NCI-H446 treated with DMSO at 0.1 percent for 48 hours (cell line): ENCODE measurements at regions not wholly inside any gene's neighbourhood (a gene's known extent, or its start where the extent isn't known, plus 50 kb on each side); places are given as distances from the start of the nearest gene placed in this dataset.
A peak's percentile ranks its signal among the peaks of the same experiment; 100 is the strongest.
"Not testable (repeated sequence)": the region's sequence is repeated elsewhere in the genome, so short reads cannot be mapped to it uniquely, and the experiment has no call there.

Source experiments
- DNase-seq: peaks from one replicate; lab custom pipeline; 2025; lab: John Stamatoyannopoulos, UW

DNA sequence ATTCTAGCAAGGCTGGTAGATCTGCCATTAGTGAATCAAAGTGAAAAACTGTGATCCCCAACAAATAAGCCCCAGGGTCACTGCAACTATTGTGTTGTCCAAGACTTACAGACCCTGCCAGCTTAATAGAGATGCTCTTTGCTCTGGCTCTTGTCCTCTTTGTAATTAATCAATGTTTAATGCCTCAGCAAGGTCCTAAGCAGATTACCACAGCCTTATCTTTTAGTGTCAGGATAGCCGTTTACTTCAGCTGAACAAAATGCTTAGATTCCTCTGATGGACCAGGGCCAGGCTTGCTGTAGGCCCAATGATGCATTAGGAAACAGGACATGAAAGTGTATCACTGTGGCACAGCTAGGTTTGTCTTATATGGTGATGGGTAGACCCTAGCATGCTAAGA, 353.3 kb downstream of the HACE1 start:
- no peak for DNase-seq

DNA sequence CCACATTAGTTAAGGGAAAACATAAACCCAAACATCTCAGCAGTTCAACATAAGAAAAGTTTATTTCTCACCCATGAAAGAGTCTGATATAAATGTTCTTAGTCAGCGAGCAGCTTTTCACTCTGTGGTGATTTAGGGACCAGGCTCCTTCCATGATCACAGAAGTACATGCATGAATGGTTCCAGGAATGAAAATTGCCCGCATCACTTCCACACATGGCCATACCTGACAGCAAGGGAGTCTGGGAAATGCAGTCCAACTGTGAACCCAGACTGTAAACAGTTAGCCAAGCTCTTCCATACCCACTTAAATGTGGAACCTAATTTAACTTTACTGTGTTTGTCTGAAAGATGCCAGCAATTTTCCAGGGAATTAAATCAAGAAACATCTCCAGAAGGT, 353.9 kb downstream of the HACE1 start:
- no peak for DNase-seq

DNA sequence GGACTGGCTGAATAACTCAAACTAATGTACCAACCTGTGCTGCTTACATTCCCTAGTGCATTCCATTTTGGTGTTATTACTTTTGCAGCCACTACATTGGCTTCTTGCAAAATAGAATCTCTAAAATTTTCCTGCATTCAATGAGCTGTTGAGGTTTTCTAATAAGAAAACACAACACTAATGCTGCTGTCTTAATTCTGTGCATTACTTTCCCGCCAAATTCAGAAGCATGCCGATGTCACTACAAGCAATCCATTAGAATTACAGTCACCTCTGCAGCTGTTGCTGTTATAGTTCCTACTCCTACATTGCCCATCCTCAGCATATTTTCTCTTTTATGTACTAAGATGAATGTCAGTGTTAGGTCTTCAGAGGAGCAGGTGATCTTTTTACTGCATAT, 359.5 kb downstream of the HACE1 start:
- DNase-seq: no peak

DNA sequence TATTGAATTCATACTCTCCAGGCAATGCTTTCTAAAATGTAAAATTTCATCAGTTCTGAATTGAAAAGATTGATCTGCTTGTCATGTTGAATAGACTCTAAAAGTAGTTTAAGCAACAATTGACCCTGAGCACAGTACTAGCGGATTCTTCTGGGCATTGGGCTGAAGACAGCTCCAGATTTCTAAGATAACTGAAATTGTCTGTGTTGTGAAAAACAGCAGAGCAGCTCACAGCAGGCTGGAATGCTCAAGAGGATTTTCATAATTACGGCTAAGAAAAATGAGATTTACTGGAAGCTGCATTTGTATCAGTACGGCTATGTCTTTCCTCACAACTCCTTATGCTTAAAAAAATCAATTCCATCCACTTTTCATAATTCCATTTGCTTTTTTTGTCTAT, 373.7 kb downstream of the HACE1 start:
- no peak for DNase-seq

DNA sequence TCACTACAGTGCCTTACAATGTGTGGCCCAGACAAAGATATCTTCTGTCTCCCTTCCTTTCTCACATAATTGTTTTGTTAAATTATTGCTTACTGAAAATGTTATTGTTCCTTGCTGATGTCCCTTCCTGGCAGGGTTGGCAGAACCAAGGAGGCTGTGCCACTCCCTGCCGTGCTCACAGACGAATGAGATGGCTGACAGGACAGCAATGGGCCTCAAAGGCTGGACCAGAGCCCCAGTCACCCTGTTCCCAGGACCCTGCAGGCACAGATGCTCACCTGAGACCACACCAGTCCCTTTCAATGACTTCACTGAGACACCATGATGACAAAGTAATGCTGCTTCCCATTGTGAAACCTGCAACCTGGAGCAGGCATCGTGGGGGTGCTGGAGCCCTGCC, 375.1 kb downstream of the HACE1 start:
- DNase-seq: no peak

DNA sequence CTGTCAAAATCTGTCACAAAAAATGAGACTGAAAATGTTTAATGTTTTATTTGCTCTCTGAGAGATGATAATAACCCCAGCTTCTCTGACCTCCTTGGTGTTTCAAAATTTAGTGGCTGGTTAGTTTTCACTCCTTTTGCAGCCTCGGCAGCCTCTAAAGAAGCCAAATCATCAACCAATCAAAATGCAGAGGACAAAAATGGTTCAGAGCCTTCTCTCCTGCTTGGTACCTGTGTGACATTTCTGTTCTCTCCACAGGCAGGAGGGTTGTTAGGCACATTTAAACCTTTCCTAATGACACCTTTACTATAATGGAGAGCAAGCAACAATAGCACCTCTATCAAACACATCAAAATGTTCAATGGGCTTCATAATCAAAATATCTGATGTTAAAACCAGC, 375.5 kb downstream of the HACE1 start:
- no peak for DNase-seq

DNA sequence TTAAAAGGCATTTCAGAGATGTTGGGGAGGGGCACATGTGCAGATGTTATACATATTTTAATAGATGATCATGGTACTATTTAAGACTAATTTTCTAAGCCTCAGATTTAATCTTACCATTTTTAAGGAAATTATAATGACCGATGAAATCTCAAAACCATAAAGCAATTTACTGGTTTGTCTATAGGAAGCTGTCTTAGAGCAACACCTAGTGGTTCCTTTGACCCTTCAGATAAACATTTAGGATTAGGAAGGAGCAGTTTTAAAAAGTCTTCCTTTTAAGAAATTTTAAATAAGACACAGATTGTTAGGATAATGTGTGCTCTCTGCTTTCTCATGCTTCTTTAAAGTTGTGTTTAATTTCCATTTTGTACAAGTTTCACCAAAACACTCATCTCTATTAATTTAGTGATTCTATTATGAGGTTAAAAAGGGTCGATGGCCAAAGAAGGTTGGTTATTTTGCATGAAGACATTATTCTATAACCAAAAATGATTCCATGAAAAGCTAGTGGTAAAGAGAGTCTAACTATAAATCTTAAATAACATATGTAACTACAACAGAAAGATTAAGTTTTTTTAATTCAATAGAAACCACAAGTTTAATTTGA, 376.4 kb downstream of the HACE1 start:
- DNase-seq: no peak

DNA sequence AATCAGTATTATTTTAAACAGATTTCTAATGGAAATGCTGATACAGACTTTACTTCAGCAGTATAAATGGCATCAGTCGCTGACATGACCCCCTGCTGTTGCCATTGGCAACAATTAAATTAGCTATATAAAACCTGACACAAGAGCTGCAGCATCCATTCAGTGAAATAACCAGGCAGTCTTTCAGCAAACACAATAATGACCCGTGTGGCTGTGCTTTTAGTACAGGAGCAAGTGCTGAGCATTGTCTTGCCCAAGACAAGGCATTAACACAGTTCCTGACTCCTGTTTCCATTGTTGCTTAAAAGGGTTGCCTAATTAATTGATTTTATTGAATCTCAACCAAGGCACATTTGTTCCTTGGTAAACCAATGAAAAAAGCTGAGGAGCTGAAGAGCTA, 382.1 kb downstream of the HACE1 start:
- no peak for DNase-seq

DNA sequence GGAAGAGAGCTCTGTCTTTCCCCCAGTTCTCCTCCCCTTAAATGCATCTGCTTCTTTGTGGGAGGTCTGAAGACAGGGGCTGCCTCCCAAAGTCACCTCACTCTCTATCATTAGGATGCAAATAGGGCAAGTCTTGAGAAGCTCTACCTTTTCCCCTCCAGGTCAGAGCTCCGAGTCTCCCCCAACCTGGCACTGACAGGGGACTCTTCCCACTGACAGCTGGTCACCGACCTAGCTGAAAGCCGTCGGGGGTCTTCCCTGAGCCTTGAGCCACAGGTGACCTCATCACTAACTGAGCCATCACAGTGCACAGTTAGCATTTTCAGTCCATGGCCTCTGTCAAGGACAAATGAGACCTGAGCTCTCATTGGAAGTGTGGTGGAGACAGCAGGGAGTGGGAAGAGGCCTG, 386.7 kb downstream of the HACE1 start:
- no peak for DNase-seq

DNA sequence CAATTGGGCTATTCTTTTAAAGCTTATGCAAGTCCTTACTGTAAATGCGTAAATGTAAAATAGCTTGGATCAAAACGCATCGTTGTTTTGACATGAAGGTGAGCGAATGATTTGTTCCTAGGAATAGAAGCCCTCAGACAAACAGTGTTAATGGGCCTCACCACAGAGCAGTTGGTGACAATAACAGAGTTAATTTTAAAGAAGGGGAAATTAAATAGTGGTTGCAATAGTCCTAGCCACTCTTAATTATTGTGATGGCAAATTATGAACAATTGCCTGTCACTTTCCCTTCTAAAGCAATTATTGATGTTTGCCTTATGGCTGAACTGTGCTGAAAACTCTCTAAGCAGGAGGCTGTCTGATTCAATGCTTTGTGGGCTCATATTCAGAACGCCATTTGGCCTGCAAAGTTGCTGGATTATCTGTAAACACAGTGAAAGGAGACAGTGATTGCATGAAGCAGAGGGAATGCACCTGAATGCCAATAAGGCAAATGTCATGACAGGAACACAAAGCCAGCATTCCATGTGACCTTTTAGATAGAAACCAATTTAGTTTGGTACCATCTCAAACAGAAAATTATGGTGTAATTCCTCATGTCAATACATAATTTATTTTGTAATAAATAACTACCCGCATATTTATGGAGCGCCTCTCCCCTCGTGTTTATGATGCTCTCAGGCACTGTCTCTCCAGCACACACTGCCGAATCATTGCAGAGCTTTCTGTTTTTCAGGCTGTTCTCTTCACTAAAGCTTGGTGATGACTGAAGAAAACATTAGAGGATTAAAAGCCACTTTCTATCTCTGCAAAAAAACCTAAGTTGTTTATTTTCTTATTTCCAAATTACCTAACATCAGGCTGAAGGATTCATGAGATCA, 387.5 kb downstream of the HACE1 start:
- no peak for DNase-seq

DNA sequence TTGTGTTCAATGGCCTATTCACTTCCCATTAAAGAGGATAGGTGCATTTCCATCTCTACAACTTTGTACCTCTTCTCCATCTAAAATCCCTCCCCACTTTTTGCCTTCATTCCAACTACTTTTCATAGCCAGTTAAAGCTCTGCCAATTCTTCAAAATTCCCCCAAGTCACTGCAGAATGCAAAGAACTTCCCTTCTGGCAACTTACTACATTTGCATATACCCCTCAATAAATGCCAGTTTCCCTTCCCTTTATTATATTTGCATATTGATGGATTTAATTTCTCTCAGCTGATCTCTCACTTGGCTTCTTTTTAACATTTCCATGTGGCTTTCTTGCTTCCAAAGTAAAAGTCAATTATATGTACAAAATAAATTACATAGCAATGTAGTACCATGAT, 393.4 kb downstream of the HACE1 start:
- no peak for DNase-seq

DNA sequence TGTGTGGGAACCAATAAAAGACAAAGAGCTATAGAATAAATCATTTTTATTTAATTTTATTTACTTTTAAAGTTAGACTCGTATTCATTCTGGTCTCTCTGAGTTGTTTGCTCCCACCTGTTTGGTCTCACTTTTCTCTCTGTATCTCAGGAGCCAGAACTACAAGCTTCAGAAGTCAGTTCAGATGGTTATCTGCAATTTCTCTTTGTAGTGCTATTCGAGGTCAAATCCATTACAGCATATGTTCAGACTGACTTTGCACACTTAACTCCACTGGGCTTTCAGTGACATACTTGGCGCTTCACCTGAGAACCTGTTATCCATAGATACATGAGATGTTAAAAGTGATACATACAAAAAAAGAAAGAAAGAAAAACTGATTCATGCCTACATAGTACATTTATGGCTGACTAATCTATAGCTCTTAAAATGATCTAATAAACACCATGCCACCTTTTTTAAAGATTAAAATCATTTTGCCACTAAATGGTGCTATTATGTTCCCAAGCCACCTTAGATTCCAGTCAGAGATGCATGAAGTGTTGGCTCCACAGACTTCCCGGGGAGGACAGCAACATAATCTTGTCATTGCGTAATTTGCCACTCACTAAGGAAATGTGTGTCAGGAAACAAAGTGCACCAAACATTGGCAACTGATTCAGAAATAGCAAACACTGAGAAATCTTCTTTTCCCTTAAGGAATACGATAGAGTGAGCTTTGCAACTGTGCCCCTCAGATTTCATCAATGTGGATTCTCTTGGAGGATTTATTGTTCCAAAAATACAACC, 396.7 kb downstream of the HACE1 start:
- DNase-seq: no peak

DNA sequence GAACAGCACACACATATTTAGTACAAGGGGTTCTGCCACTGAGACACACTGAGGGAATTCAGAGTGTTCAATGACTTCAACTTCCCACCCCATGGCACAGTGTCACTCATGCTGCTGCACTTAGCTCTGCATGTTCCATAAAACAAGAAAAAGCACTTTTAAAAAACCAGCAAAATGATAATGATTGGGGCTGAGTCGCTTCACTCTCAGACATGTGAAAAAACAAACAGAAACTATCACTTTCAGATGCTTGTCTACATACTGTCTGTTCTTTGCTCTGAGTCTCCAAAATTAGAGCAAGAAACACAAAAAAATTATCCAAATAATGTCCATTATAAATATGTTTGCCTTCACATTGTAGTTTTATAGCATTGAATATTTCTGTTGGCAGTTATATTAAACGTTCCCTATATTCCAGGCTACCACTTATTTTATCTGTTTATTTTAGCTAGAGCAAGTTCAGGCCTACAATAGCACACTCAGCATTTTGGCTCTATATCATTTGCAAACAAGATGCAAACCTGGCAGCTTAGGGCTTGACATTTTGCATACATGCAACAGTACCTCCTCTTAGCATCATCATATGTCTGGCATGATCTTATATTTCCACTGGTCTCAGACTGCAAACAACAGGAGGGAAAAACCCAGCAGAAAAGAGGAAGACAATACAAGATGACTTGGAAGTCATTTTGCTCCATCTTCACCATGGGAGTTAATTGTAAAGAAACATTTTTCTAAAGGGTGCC, 398.8 kb downstream of the HACE1 start:
- no peak for DNase-seq

DNA sequence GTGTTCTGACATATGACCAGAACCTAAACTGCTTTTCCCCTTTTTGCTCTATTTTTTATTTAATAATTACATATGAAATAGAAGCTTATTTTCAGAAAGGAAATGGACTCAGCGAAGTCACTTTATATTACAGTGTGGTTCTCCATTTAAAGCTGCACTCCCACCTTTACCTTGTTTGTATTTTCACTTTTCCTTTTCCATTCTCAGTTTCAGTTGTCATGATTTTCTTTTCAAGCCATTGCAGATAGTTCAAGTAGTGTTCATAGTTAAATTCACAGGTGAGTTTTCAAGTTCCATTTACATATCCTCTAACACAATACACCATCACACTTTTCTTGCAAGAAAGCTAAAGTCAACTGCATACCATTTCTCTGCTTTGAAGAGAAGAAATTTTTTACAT, 400.2 kb downstream of the HACE1 start:
- DNase-seq: no peak

DNA sequence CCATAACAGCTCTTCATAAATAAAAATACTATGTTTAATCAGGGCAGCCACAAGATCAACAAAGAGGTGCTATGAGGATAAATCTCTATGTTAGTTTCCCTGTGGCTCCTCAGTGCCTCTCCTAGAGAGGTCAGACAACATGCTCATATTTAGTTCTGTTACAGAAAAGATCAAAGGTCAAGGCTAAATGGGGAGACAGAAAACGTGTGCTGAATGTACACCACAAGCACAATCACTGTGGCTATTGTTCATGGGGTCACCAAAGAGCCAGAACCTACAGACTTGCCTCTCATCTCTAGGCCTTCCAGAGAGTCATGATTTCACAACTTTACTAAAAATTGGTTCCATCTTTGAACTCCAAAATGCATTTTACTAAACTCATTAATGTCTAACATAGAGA, 409.8 kb downstream of the HACE1 start:
- no peak for DNase-seq

DNA sequence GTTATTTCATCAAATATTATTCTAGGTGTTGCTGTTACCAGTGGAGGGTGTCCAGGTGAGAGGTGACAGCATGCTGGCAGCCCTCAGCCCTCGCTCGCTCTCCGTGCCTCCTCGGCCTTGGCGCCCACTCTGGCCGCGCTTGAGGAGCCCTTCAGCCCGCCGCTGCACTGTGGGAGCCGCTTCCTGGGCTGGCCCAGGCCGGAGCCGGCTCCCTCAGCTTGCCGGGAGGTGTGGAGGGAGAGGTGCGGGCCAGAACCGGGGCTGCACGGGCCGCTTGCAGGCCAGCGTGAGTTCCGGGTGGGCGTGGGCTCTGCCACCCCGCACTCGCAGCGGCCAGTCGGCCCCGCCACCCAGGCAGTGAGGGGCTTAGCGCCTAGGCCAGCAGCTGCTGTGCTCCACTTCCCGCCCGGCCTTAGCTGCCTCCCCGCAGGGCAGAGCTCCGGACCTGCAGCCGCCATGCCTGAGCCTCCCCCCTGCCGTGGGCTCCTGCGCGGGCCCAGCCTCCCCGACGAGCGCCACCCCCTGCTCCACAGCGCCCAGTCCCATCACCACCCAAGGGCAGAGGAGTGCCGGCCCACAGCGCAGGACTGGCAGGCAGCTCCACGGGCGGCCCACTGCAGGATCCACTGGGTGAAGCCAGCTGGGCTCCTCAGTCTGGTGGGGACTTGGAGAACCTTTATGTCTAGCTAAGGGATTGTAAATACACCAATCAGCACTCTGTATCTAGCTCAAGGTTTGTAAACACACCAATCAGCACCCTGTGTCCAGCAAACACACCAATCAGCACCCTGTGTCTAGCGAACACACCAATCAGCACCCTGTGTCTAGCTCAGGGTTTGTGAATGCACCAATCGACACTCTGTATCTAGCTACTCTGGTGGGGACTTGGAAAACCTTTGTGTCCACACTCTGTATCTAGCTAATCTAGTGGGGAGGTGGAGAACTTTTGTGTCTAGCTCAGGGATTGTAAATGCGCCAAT, 413.3 kb downstream of the HACE1 start:
- not testable (repeated sequence) for DNase-seq

DNA sequence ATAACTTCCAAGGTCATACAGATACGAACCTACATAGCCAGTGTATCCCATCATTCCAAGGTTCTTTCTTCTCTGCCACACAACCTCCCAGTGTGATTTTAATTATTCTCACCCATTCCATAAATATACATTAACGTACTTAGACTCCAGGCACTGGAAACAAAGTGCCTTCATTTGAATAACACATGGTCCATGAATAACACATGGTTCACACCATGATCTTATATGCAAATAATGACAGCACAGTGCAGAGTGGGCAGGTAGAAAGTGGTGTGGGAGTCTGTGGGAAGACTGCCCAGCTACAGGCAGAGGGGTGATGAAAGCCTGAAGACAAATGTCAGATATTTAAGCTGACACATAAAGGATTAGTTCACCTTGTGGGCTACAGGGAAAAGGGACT, 425.2 kb downstream of the HACE1 start:
- no peak for DNase-seq

DNA sequence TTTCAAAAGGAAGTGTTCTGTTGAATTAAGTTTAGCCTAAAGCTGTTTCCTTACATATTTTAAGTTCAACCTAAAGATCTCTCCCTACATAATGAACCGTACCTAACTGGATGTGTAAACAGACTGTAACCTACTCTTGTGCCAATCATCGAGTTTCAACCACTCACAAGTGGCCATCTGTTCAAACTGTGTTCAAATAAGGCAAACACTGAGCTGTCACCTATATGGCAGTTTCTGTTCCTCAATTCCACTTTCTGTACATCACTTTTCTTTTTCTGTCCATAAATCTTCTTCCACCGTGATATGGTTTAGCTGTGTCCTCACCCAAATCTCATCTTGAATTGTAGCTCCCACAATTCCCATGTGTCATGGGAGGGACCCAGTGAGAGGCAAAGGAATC, 428.6 kb downstream of the HACE1 start:
- peak; percentile 28 for DNase-seq

DNA sequence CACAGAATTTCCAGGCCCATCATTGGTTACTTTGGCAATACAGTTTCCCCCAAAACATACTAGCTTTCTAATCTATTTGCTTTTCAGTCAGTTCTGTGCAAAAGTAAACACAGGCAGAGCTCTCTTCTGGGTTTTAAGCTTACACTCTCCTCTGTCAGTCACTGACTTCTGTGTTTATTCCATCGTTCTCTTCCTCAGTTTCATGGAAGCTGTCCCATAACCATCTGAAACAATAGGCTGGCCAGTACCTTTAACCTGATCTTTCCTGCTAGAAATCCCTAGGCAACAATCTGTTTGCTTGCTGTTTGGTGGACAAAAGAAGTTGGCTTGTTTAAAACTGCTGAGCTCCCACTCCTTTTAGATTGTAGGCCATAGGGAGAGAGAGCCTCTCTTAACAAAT, 431.5 kb downstream of the HACE1 start:
- no peak for DNase-seq

DNA sequence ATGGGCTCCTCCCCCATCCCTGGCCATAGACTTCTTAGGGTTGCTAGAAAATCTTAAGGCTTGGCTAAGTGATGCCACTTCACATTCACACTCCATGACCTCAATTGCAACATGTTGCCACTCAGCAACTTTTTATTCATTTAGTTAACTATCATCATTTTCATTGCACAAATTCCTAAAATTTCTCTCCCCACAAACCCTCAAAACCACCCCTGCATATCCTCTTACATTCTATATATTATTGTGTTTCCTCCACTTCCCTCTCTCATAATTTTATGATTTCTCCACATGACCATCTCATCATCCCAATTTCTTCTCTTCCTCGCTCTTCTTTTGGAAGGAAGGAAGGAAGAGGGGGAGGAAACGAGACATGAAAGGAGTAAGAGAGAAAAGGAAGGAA, 436.0 kb downstream of the HACE1 start:
- no peak for DNase-seq

DNA sequence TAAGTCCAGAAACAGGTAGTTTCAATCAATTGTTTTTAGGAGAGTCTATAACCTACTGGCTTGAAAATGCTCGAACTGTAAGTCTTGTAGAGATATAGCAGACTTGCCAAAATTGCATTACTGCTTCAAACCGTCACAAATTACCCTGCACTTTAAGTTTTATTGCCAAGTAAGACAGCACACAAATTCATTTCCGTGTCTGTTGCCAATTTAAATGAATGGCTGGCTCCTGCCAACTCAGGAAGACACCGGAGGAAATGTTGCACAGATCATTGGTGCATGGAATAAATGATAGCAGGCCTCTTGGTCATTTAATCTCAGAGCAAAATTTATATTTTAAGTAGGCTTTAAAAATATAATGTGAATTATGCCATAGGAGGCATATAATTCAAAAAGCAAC, 438.1 kb downstream of the HACE1 start:
- DNase-seq: peak; percentile 57
